T-cell (primary cell): ENCODE measurements at regions not wholly inside any gene's neighbourhood (a gene's known extent, or its start where the extent isn't known, plus 50 kb on each side); places are given as distances from the start of the nearest gene placed in this dataset.

ENCODE experiments used
- ATAC-seq, 4 experiments: fragments of 200-7000 bp in 3 of 4; fragments of 150-1000 bp in 1 of 4; cut with Tn5 transposase; replicated peaks in 1 of 4; 1 replicate in 3 of 4; 2 replicates in 1 of 4; pipeline ENCODE4 v1.10.0; 2021; ENCODE audit warnings: moderate library complexity in 3 of 4, mild to moderate bottlenecking in 2 of 4, moderate number of reproducible peaks in 1 of 4
- CTCF ChIA-PET, 2 donors: fragments of 300-600 bp; sonication (Branson Sonifier 250); formaldehyde crosslinking; loops; one replicate each; lab custom pipeline; 2022; ENCODE audit warnings: antibody characterized with exemption in 2 of 2; lab: Charles Lee
- POLR2A ChIA-PET, 2 donors: fragments of 300-600 bp; sonication (Branson Sonifier 250); formaldehyde crosslinking; loops; one replicate each; lab custom pipeline; 2022; ENCODE audit warnings: antibody characterized with exemption in 2 of 2; lab: Charles Lee
- DNase-seq, 35 experiments: peaks; one replicate each; pipeline versions ENCODE4 v3.0.0 to v3.0.0-alpha.2; 2013 to 2023
- H3K27ac ChIP-seq: one replicate; pipeline ENCODE4 v1.5.1; 2013; ENCODE audit warnings: low read length
- H3K27me3 ChIP-seq, 2 experiments: replicated peaks in 1 of 2; 1 replicate in 1 of 2; 2 replicates in 1 of 2; pipeline versions ENCODE4 v1.6.1 to v1.7.0; 2013; ENCODE audit warnings: low read length in 1 of 2, mixed read lengths in 1 of 2; ENCODE audit not compliant: control insufficient read depth in 2 of 2, insufficient read depth in 2 of 2; ENCODE audit errors: extremely low read depth in 1 of 2
- H3K36me3 ChIP-seq, 2 donors: 1 replicate in 1 of 2; 2 replicates in 1 of 2; pipeline versions ENCODE4 v1.6.1 to v1.7.0; 2013; ENCODE audit warnings: low read length in 1 of 2; ENCODE audit not compliant: control insufficient read depth in 2 of 2, insufficient read depth in 1 of 2; ENCODE audit errors: extremely low read depth in 1 of 2
- H3K4me1 ChIP-seq, 2 experiments: 1 replicate in 1 of 2; 2 replicates in 1 of 2; pipeline versions ENCODE4 v1.6.1 to v1.7.0; 2013; ENCODE audit warnings: low read length in 2 of 2, mixed read lengths in 1 of 2; ENCODE audit not compliant: insufficient read depth in 2 of 2, control insufficient read depth in 1 of 2; ENCODE audit errors: extremely low read depth in 1 of 2
- H3K4me3 ChIP-seq, 2 donors: 1 replicate in 1 of 2; 2 replicates in 1 of 2; pipeline versions ENCODE4 v1.5.1 to v1.7.0; 2013; ENCODE audit warnings: mild to moderate bottlenecking in 2 of 2, low read length in 1 of 2, moderate library complexity in 1 of 2; ENCODE audit not compliant: control insufficient read depth in 1 of 2; ENCODE audit errors: extremely low read depth in 1 of 2
- H3K9me3 ChIP-seq: 2 replicates; pipeline ENCODE4 v1.7.0; 2013
- H3K27ac Mint-ChIP-seq, 2 donors: one replicate each; pipeline ENCODE4 v1.8.0; 2020 to 2021; ENCODE audit warnings: mild to moderate bottlenecking in 2 of 2, mixed read lengths in 2 of 2
- H3K27me3 Mint-ChIP-seq, 2 donors: one replicate each; pipeline ENCODE4 v1.8.0; 2021 to 2022; ENCODE audit warnings: mixed read lengths in 2 of 2
- H3K36me3 Mint-ChIP-seq: one replicate; pipeline ENCODE4 v1.8.0; 2021; ENCODE audit warnings: mixed read lengths
- H3K4me1 Mint-ChIP-seq, 3 donors: one replicate each; pipeline ENCODE4 v1.8.0; 2020 to 2022; ENCODE audit warnings: mixed read lengths in 3 of 3, mild to moderate bottlenecking in 1 of 3
- H3K4me3 Mint-ChIP-seq, 3 donors: one replicate each; pipeline ENCODE4 v1.8.0; 2020 to 2022; ENCODE audit warnings: mild to moderate bottlenecking in 3 of 3, mixed read lengths in 3 of 3, moderate library complexity in 3 of 3
- H3K9me3 Mint-ChIP-seq, 3 donors: one replicate each; pipeline ENCODE4 v1.8.0; 2020 to 2022; ENCODE audit warnings: mixed read lengths in 3 of 3
- WGBS: methylation state at CpG from one replicate; pipeline ENCODE4 v1.1.5; 2013; ENCODE audit warnings: missing lambda C conversion rate; ENCODE audit not compliant: insufficient coverage; 5-methylcytosine and 5-hydroxymethylcytosine counted together

- DNase-seq (no peak), ATAC-seq (no peak)
- H3K27ac ChIP-seq, result no peak overlapping the region
- H3K27ac Mint-ChIP-seq, result no peak overlapping the region
- POLR2A ChIA-PET, result no interaction called here
- no peaks in the 10 kb centered on the region for H3K27me3 ChIP-seq
- no peaks in the 10 kb centered on the region for H3K36me3 Mint-ChIP-seq
- H3K4me3 Mint-ChIP-seq, result no peak overlapping the region
- no peaks in the 10 kb centered on the region for H3K36me3 ChIP-seq
- no peaks in the 10 kb centered on the region for H3K4me1 ChIP-seq
- no peaks in the 10 kb centered on the region for H3K9me3 ChIP-seq
- CTCF ChIA-PET, result no interaction called here
- peaks cover 7 to 10% (median 8%) of the 10 kb centered on the region in 3 donors for H3K9me3 Mint-ChIP-seq
- H3K4me3 ChIP-seq, result no peak overlapping the region
- H3K27me3 Mint-ChIP-seq, result no peaks in the 10 kb centered on the region
- no peaks in the 10 kb centered on the region for H3K4me1 Mint-ChIP-seq
- no CpG with 5 or more reads among the region's 1 CpG for WGBS
Observed at GRCh38 chr3:3902161-3902560, 102.9 kb downstream of the LRRN1 start.

GRCh38 chr3:3906171-3906570 lies 106.9 kb downstream of the LRRN1 start:
- POLR2A ChIA-PET, result no interaction called here
- no peak for ATAC-seq

GRCh38 chr3:3907023-3907422 lies 107.8 kb downstream of the LRRN1 start:
- H3K4me3 ChIP-seq, result no peak overlapping the region
- Mint-ChIP-seq H3K9me3 (peaks cover 3 to 8% (median 8%) of the 10 kb centered on the region in 3 donors), H3K27ac (no peak overlapping the region), H3K36me3 (peaks cover 3% of the 10 kb centered on the region), H3K4me3 (no peak overlapping the region), H3K27me3 (no peaks in the 10 kb centered on the region), H3K4me1 (no peaks in the 10 kb centered on the region)
- POLR2A ChIA-PET, result no interaction called here
- H3K9me3 ChIP-seq, result no peaks in the 10 kb centered on the region
- H3K27ac ChIP-seq, result no peak overlapping the region
- CTCF ChIA-PET, result no interaction called here
- no peaks in the 10 kb centered on the region for H3K27me3 ChIP-seq
- ATAC-seq (no peak), DNase-seq (no peak)
- no peaks in the 10 kb centered on the region for H3K36me3 ChIP-seq
- no peaks in the 10 kb centered on the region for H3K4me1 ChIP-seq

More at GRCh38 chr3:3906171-3906570, 106.9 kb downstream of the LRRN1 start:
- Histone ChIP-seq H3K27ac (no peak overlapping the region), H3K27me3 (no peaks in the 10 kb centered on the region), H3K4me1 (no peaks in the 10 kb centered on the region), H3K9me3 (no peaks in the 10 kb centered on the region), H3K4me3 (no peak overlapping the region), H3K36me3 (no peaks in the 10 kb centered on the region)
- H3K27me3 Mint-ChIP-seq, result no peaks in the 10 kb centered on the region
- peaks cover 3 to 9% (median 8%) of the 10 kb centered on the region in 3 donors for H3K9me3 Mint-ChIP-seq
- peaks cover 3% of the 10 kb centered on the region for H3K36me3 Mint-ChIP-seq
- no CpG with 5 or more reads among the region's 3 CpGs for WGBS
- H3K4me3 Mint-ChIP-seq, result no peak overlapping the region
- no peak for DNase-seq
- no peaks in the 10 kb centered on the region for H3K4me1 Mint-ChIP-seq
- CTCF ChIA-PET, result no interaction called here
- H3K27ac Mint-ChIP-seq, result no peak overlapping the region

- DNase-seq, result no peak
- Histone ChIP-seq H3K27ac (no peak overlapping the region), H3K4me1 (no peaks in the 10 kb centered on the region), H3K4me3 (no peak overlapping the region), H3K9me3 (no peaks in the 10 kb centered on the region), H3K36me3 (no peaks in the 10 kb centered on the region), H3K27me3 (no peaks in the 10 kb centered on the region)
- H3K27ac Mint-ChIP-seq, result no peak overlapping the region
- peaks cover 2% of the 10 kb centered on the region for H3K36me3 Mint-ChIP-seq
- H3K9me3 Mint-ChIP-seq, result peaks cover 0 to 9% (median 3%) of the 10 kb centered on the region in 3 donors
- CTCF ChIA-PET, result no interaction called here
- H3K27me3 Mint-ChIP-seq, result no peaks in the 10 kb centered on the region
- POLR2A ChIA-PET, result no interaction called here
- no peaks in the 10 kb centered on the region for H3K4me1 Mint-ChIP-seq
- no peak overlapping the region for H3K4me3 Mint-ChIP-seq
- no peak for ATAC-seq
- no CpG with 5 or more reads among the region's 1 CpG for WGBS
Observed at GRCh38 chr3:3918763-3919162, 119.5 kb downstream of the LRRN1 start.

- Mint-ChIP-seq H3K27ac (no peak overlapping the region), H3K4me3 (no peak overlapping the region), H3K4me1 (peaks cover 0 to under 1% (median 0%) of the 10 kb centered on the region in 3 donors), H3K9me3 (peaks cover 0 to 9% (median 3%) of the 10 kb centered on the region in 3 donors), H3K27me3 (no peaks in the 10 kb centered on the region), H3K36me3 (peaks cover 2% of the 10 kb centered on the region)
- Histone ChIP-seq H3K27ac (no peak overlapping the region), H3K36me3 (no peaks in the 10 kb centered on the region), H3K9me3 (no peaks in the 10 kb centered on the region), H3K4me1 (no peaks in the 10 kb centered on the region), H3K4me3 (no peak overlapping the region), H3K27me3 (no peaks in the 10 kb centered on the region)
- WGBS, result no CpG with 5 or more reads among the region's 1 CpG
- DNase-seq (no peak), ATAC-seq (no peak)
- CTCF ChIA-PET, result no interaction called here
- POLR2A ChIA-PET, result no interaction called here
Observed at GRCh38 chr3:3919316-3919715, 120.1 kb downstream of the LRRN1 start.

GRCh38 chr3:3923619-3924018 lies 124.4 kb downstream of the LRRN1 start:
- Mint-ChIP-seq H3K9me3 (peaks cover 0 to 4% (median 0%) of the 10 kb centered on the region in 3 donors), H3K4me1 (peaks cover 0 to 2% (median 0%) of the 10 kb centered on the region in 3 donors), H3K27me3 (no peaks in the 10 kb centered on the region), H3K4me3 (no peak overlapping the region), H3K27ac (no peak overlapping the region), H3K36me3 (no peaks in the 10 kb centered on the region)
- ATAC-seq (no peak), DNase-seq (no peak)
- no peaks in the 10 kb centered on the region for H3K27me3 ChIP-seq
- 100% methylated on average over 1 of the region's 1 CpG for WGBS
- no peaks in the 10 kb centered on the region for H3K9me3 ChIP-seq
- H3K4me1 ChIP-seq, result no peaks in the 10 kb centered on the region
- H3K4me3 ChIP-seq, result no peak overlapping the region
- POLR2A ChIA-PET, result no interaction called here
- H3K27ac ChIP-seq, result no peak overlapping the region
- H3K36me3 ChIP-seq, result no peaks in the 10 kb centered on the region
- CTCF ChIA-PET, result no interaction called here

- Mint-ChIP-seq H3K4me3 (no peak overlapping the region), H3K36me3 (peaks cover 2% of the 10 kb centered on the region), H3K9me3 (peaks cover 9 to 16% (median 9%) of the 10 kb centered on the region in 3 donors), H3K27ac (no peak overlapping the region), H3K27me3 (no peaks in the 10 kb centered on the region), H3K4me1 (peaks cover 0 to 2% (median 0%) of the 10 kb centered on the region in 3 donors)
- no peak overlapping the region for H3K27ac ChIP-seq
- no peaks in the 10 kb centered on the region for H3K4me1 ChIP-seq
- ChIA-PET POLR2A (no interaction called here), CTCF (no interaction called here)
- H3K9me3 ChIP-seq, result no peaks in the 10 kb centered on the region
- ATAC-seq (no peak), DNase-seq (no peak)
- WGBS, result no CpG with 5 or more reads among the region's 1 CpG
- no peaks in the 10 kb centered on the region for H3K36me3 ChIP-seq
- H3K4me3 ChIP-seq, result no peak overlapping the region
- no peaks in the 10 kb centered on the region for H3K27me3 ChIP-seq
Observed at GRCh38 chr3:3927198-3927597, 128.0 kb downstream of the LRRN1 start.
